Adipocyte (in vitro differentiated cells): ENCODE measurements at regions not wholly inside any gene's neighbourhood (a gene's known extent, or its start where the extent isn't known, plus 50 kb on each side); places are given as distances from the start of the nearest gene placed in this dataset.
A peak's percentile ranks its signal among the peaks of the same experiment; 100 is the strongest.
"Not testable (repeated sequence)": the region's sequence is repeated elsewhere in the genome, so short reads cannot be mapped to it uniquely, and the experiment has no call there.

ENCODE experiments used
- DNase-seq: peaks from one replicate; pipeline ENCODE4 v3.0.0-alpha.2; 2015; ENCODE audit warnings: low read depth
- H3K27me3 ChIP-seq: replicated peaks from 2 replicates; pipeline ENCODE4 v1.7.0; 2013; ENCODE audit warnings: mild to moderate bottlenecking, low read length, moderate library complexity; ENCODE audit not compliant: control insufficient read depth, insufficient read depth
- H3K36me3 ChIP-seq: 2 replicates; pipeline ENCODE4 v1.7.0; 2013; ENCODE audit warnings: low read length, mild to moderate bottlenecking, moderate library complexity; ENCODE audit not compliant: control insufficient read depth, insufficient read depth, severe bottlenecking
- H3K4me1 ChIP-seq: 2 replicates; pipeline ENCODE4 v1.7.0; 2013; ENCODE audit warnings: mild to moderate bottlenecking, low read length, moderate library complexity; ENCODE audit not compliant: control insufficient read depth, insufficient read depth
- H3K4me3 ChIP-seq: 2 replicates; pipeline ENCODE4 v1.7.0; 2013; ENCODE audit warnings: mild to moderate bottlenecking, low read length, moderate library complexity
- H3K9ac ChIP-seq: 2 replicates; pipeline ENCODE4 v1.7.0; 2013; ENCODE audit warnings: mild to moderate bottlenecking, low read length, moderate library complexity
- H3K9me3 ChIP-seq: 2 replicates; pipeline ENCODE4 v1.7.0; 2013; ENCODE audit warnings: mild to moderate bottlenecking, low read length, moderate library complexity; ENCODE audit not compliant: control insufficient read depth

- Histone ChIP-seq H3K4me3 (no peak overlapping the region), H3K9ac (peak overlapping the region; percentile 69), H3K27me3 (no peaks in the 10 kb centered on the region), H3K4me1 (peaks cover 60% of the 10 kb centered on the region), H3K36me3 (no peaks in the 10 kb centered on the region), H3K9me3 (no peaks in the 10 kb centered on the region)
- no peak for DNase-seq
These were observed 233.3 kb downstream of the PCSK1 start for GRCh38 chr5:96199713-96200183.

- Histone ChIP-seq H3K4me1 (peaks cover 62% of the 10 kb centered on the region), H3K27me3 (no peaks in the 10 kb centered on the region), H3K36me3 (no peaks in the 10 kb centered on the region), H3K9me3 (no peaks in the 10 kb centered on the region), H3K9ac (peak overlapping the region; percentile 69), H3K4me3 (no peak overlapping the region)
- DNase-seq = peak; percentile 28
These were observed 234.5 kb downstream of the PCSK1 start for GRCh38 chr5:96198356-96199058.

- H3K36me3 ChIP-seq, H3K9me3 ChIP-seq: not testable (repeated sequence)
These were observed 235.3 kb downstream of the PCSK1 start for GRCh38 chr5:96197767-96198166.

GRCh38 chr5:96197347-96197746 lies 235.7 kb upstream of the ELL2 start:
- peaks cover 62% of the 10 kb centered on the region for H3K4me1 ChIP-seq

More at GRCh38 chr5:96197767-96198166, 235.3 kb downstream of the PCSK1 start:
- Histone ChIP-seq H3K4me1 (peaks cover 62% of the 10 kb centered on the region), H3K9ac (peak overlapping the region; percentile 61)
- DNase-seq, H3K27me3 ChIP-seq, H3K4me3 ChIP-seq: not testable (repeated sequence)

DNA sequence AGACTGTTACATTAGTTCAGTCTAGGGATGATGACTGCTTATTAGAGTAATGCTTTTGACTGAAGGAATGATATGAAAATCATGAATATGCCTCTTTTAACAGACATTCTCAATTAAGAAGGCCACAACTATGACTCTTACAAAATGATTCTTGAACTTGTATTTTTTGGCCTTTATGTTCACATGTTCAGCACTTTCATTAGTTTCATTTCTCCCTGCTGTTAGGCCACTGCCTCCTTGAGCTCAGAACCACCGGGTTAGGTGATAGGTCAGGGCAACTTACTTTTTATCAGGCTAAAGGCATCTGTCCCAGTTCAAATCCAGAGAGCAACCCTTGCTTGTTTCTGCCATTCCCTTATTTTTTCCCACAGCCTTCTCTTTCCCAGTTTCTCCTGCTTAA lies 235.2 kb upstream of the ELL2 start:
- peak overlapping the region; percentile 61 for H3K9ac ChIP-seq
- no peaks in the 10 kb centered on the region for H3K9me3 ChIP-seq
- peak overlapping the region; percentile 14 for H3K4me3 ChIP-seq
- H3K27me3 ChIP-seq = no peaks in the 10 kb centered on the region
- peaks cover 62% of the 10 kb centered on the region for H3K4me1 ChIP-seq
- DNase-seq = no peak
- H3K36me3 ChIP-seq = no peaks in the 10 kb centered on the region

More at GRCh38 chr5:96197347-96197746, 235.7 kb upstream of the ELL2 start:
- H3K27me3 ChIP-seq = no peaks in the 10 kb centered on the region
- peak overlapping the region; percentile 61 for H3K9ac ChIP-seq
- H3K36me3 ChIP-seq = no peaks in the 10 kb centered on the region
- no peaks in the 10 kb centered on the region for H3K9me3 ChIP-seq
- H3K4me3 ChIP-seq = peak overlapping the region; percentile 14
- DNase-seq = no peak

GRCh38 chr5:96196407-96196806 lies 234.8 kb upstream of the ELL2 start:
- no peak for DNase-seq
- no peak overlapping the region for H3K4me3 ChIP-seq
- H3K27me3 ChIP-seq = no peaks in the 10 kb centered on the region
- H3K36me3 ChIP-seq = no peaks in the 10 kb centered on the region
- no peaks in the 10 kb centered on the region for H3K9me3 ChIP-seq
- H3K4me1 ChIP-seq = peaks cover 62% of the 10 kb centered on the region
- H3K9ac ChIP-seq = peak overlapping the region; percentile 12

GRCh38 chr5:96195123-96195522 lies 233.5 kb upstream of the ELL2 start:
- Histone ChIP-seq H3K4me1 (peaks cover 52% of the 10 kb centered on the region), H3K4me3 (no peak overlapping the region), H3K9me3 (no peaks in the 10 kb centered on the region), H3K36me3 (no peaks in the 10 kb centered on the region), H3K9ac (peak overlapping the region; percentile 16), H3K27me3 (no peaks in the 10 kb centered on the region)
- no peak for DNase-seq

GRCh38 chr5:96194593-96194992 lies 232.9 kb upstream of the ELL2 start:
- Histone ChIP-seq H3K27me3 (no peaks in the 10 kb centered on the region), H3K36me3 (no peaks in the 10 kb centered on the region), H3K9me3 (no peaks in the 10 kb centered on the region), H3K4me1 (peaks cover 48% of the 10 kb centered on the region), H3K4me3 (no peak overlapping the region), H3K9ac (no peak overlapping the region)
- no peak for DNase-seq

DNA sequence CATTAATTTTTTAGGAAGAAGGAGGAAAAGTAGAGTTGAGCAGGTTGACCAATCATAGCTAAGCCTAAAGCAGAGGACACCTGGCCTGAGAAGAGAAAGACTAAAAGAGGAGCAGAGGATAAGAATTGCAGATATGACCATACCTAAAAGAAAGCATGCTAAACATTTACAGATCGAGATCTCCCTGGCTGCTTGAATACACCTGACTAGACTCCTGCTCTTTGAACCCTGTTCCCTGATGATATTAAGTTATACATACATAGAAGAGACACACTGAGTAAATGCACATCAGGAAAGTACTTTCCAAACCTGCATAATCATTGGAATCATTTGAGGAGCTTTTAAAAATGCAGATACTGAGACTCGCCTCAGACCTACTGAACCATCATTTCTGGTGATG lies 232.3 kb upstream of the ELL2 start:
- no peaks in the 10 kb centered on the region for H3K9me3 ChIP-seq
- H3K4me1 ChIP-seq = peaks cover 41% of the 10 kb centered on the region
- no peak overlapping the region for H3K4me3 ChIP-seq
- H3K27me3 ChIP-seq = no peaks in the 10 kb centered on the region
- no peak for DNase-seq
- no peak overlapping the region for H3K9ac ChIP-seq
- H3K36me3 ChIP-seq = no peaks in the 10 kb centered on the region

DNA sequence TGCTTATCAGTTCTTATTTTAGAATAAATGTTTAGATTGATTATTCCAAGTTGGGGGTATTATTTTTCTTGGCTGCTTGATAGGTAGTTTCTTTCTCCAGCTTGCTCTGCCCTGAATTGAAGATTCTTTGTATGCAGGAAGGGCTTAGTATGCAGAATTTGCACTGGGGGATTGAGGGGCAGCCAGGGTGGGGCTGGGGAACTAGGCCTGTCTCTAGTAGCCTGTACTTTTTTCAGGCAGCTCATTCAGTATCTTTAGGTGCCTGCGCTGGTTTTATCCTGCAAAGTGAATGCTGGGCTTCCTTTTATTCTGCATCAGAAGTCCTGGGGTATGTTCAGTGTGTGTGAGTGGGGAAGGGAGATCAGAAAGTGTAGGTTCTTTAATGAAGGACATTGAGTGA lies 228.3 kb upstream of the ELL2 start:
- no peak overlapping the region for H3K9ac ChIP-seq
- no peak for DNase-seq
- H3K27me3 ChIP-seq = no peaks in the 10 kb centered on the region
- peaks cover 5% of the 10 kb centered on the region for H3K4me1 ChIP-seq
- H3K36me3 ChIP-seq = no peaks in the 10 kb centered on the region
- H3K4me3 ChIP-seq = no peak overlapping the region
- H3K9me3 ChIP-seq = peaks cover 6% of the 10 kb centered on the region

DNA sequence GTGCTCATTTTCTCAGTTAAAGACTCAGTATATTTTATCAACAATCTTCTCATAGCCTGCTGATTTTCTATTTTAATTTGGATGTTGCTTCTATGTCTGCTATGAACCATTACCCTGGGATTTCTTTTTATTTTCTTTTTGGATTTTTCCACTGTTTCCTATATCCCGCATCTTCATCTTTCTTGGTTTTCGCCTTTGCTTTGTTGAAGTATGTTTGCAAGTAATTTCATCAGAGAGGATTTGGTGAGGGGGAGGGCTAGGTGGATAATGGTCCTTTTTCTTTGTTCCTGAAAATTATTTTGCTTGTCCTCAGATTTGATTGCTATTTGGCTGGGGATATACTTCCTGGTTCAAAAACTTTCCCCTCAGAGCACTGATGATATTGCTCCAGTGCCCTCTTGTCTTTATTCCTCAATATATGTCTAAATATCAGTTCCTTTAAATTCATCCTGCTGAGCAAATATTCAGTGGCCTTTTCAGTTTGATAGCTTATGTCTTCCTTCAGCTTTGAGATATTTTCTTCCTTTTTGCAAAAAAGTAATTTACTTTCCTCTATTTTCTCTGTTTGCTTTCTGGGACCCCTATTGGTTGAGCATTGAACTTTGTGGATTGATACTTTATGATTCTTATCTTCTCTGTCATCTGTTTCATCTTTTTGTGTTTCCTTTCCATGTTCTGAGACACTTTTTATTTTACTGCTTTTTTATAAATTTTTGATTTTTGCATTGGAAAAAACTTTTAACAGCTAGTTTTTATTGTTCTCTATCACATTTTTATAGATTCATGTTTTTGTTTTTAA lies 227.6 kb upstream of the ELL2 start:
- Histone ChIP-seq H3K9me3 (peaks cover 6% of the 10 kb centered on the region), H3K27me3 (no peaks in the 10 kb centered on the region), H3K36me3 (no peaks in the 10 kb centered on the region), H3K9ac (no peak overlapping the region), H3K4me1 (no peaks in the 10 kb centered on the region), H3K4me3 (no peak overlapping the region)
- DNase-seq = no peak
